Caco-2 (cell line): ENCODE measurements at regions not wholly inside any gene's neighbourhood (a gene's known extent, or its start where the extent isn't known, plus 50 kb on each side); places are given as distances from the start of the nearest gene placed in this dataset.

Experiments
- BruUV-seq: library from RNA; stranded (reverse); fragments of 400-500 nt; replicated peaks from 2 replicates; lab custom pipeline; 2021; lab: Mats Ljungman, UMichigan
- CTCF ChIA-PET: fragments of 300-600 bp; sonication (Branson Sonifier 250); formaldehyde crosslinking; loops from one replicate; lab custom pipeline; 2022; ENCODE audit warnings: antibody characterized with exemption; lab: Charles Lee
- POLR2A ChIA-PET: fragments of 300-600 bp; sonication (Branson Sonifier 250); formaldehyde crosslinking; loops from one replicate; lab custom pipeline; 2022; ENCODE audit warnings: antibody characterized with exemption; lab: Charles Lee
- DNase-seq, 2 experiments: peaks; one replicate each; pipeline versions ENCODE4 v3.0.0 to v3.0.0-alpha.2; 2020 to 2022
- H3K27me3 ChIP-seq: replicated peaks from 2 replicates; pipeline ENCODE4 v1.6.0; 2011; ENCODE audit warnings: low read length; ENCODE audit not compliant: control insufficient read depth, insufficient read depth
- H3K36me3 ChIP-seq: 2 replicates; pipeline ENCODE4 v1.5.1; 2011; ENCODE audit warnings: low read length; ENCODE audit not compliant: control insufficient read depth, insufficient read depth
- H3K4me1 ChIP-seq: fragments of 250-450 bp; sonication (Bioruptor Pico); 2 replicates; pipeline ENCODE4 v1.5.1; 2020; ENCODE audit warnings: mild to moderate bottlenecking
- H3K4me3 ChIP-seq: 2 replicates; pipeline ENCODE4 v1.5.1; 2011; ENCODE audit warnings: low read depth, mild to moderate bottlenecking, control low read depth, low read length
- H3K9me3 ChIP-seq: fragments of 250-450 bp; sonication (Bioruptor Pico); 2 replicates; pipeline ENCODE4 v1.5.1; 2020; ENCODE audit warnings: mild to moderate bottlenecking, moderate library complexity
- H3K27ac Mint-ChIP-seq: one replicate; pipeline ENCODE4 v1.8.0; 2022; ENCODE audit warnings: mixed read lengths; ENCODE audit not compliant: unreplicated experiment
- H3K27me3 Mint-ChIP-seq: one replicate; pipeline ENCODE4 v1.8.0; 2022; ENCODE audit warnings: mixed read lengths; ENCODE audit not compliant: insufficient read depth, unreplicated experiment
- H3K36me3 Mint-ChIP-seq: one replicate; pipeline ENCODE4 v1.8.0; 2022; ENCODE audit warnings: mild to moderate bottlenecking, mixed read lengths; ENCODE audit not compliant: insufficient read depth, unreplicated experiment
- H3K4me1 Mint-ChIP-seq: one replicate; pipeline ENCODE4 v1.8.0; 2022; ENCODE audit warnings: low read depth, mixed read lengths; ENCODE audit not compliant: unreplicated experiment
- H3K4me3 Mint-ChIP-seq: one replicate; pipeline ENCODE4 v1.8.0; 2022; ENCODE audit warnings: mild to moderate bottlenecking, moderate library complexity, mixed read lengths; ENCODE audit not compliant: unreplicated experiment
- H3K9me3 Mint-ChIP-seq: one replicate; pipeline ENCODE4 v1.8.0; 2022; ENCODE audit warnings: mixed read lengths; ENCODE audit not compliant: unreplicated experiment
- CTCF ChIP-seq, 2 experiments: fragments of 200-600 bp in 1 of 2; IDR thresholded peaks; 1 replicate in 1 of 2; 2 replicates in 1 of 2; pipeline versions ENCODE4 v1.5.1 to v1.8.0; 2011 to 2022; ENCODE audit warnings: antibody characterized with exemption in 1 of 2, control low read depth in 1 of 2, inconsistent platforms in 1 of 2, low read depth in 1 of 2, low read length in 1 of 2, mild to moderate bottlenecking in 1 of 2, moderate library complexity in 1 of 2; ENCODE audit not compliant: insufficient read depth in 1 of 2, severe bottlenecking in 1 of 2, unreplicated experiment in 1 of 2
- intact Hi-C: fragments of 100-400 bp; cut with micrococcal nuclease; formaldehyde crosslinking; loops from one replicate; pipeline ENCODE4 v1.10.0; 2022; ENCODE audit not compliant: unreplicated experiment

- Mint-ChIP-seq H3K27ac (no peak overlapping the region), H3K27me3 (peaks cover 12% of the 10 kb centered on the region), H3K4me1 (no peaks in the 10 kb centered on the region), H3K36me3 (no peaks in the 10 kb centered on the region), H3K9me3 (no peaks in the 10 kb centered on the region), H3K4me3 (no peak overlapping the region)
- H3K36me3 ChIP-seq, result no peaks in the 10 kb centered on the region
- no peak overlapping the region for H3K4me3 ChIP-seq
- ChIA-PET POLR2A (no interaction called here), CTCF (no interaction called here)
- H3K27me3 ChIP-seq, result no peaks in the 10 kb centered on the region
- DNase-seq, result no peak
- no peaks in the 10 kb centered on the region for H3K9me3 ChIP-seq
- no TSS peak for BruUV-seq
- TF ChIP-seq CTCF (IDR thresholded peaks at IDR 0.05; ENCODE audit: insufficient read depth in 1 of 2, low read depth in 1 of 2, low read length in 1 of 2, severe bottlenecking in 1 of 2, unreplicated experiment in 1 of 2), result no peak
- intact Hi-C loops, result loop anchor here (10.0 kb wide), 1 partner anchor 112 kb away; no protein-coding TSS in a partner anchor
- no peaks in the 10 kb centered on the region for H3K4me1 ChIP-seq
These were observed 127.9 kb upstream of the MON1B start for GRCh38 chr16:77062878-77063675.

GRCh38 chr16:77063676-77064016 lies 127.3 kb upstream of the MON1B start:
- no TSS peak for BruUV-seq
- Mint-ChIP-seq H3K4me1 (no peaks in the 10 kb centered on the region), H3K27ac (no peak overlapping the region), H3K27me3 (peaks cover 12% of the 10 kb centered on the region), H3K36me3 (no peaks in the 10 kb centered on the region), H3K4me3 (no peak overlapping the region), H3K9me3 (no peaks in the 10 kb centered on the region)
- intact Hi-C loops, result loop anchor here (10.0 kb wide), 1 partner anchor 111 kb away; no protein-coding TSS in a partner anchor
- ChIA-PET CTCF (no interaction called here), POLR2A (no interaction called here)
- Histone ChIP-seq H3K9me3 (no peaks in the 10 kb centered on the region), H3K4me1 (no peaks in the 10 kb centered on the region), H3K4me3 (no peak overlapping the region), H3K27me3 (no peaks in the 10 kb centered on the region), H3K36me3 (no peaks in the 10 kb centered on the region)
- no peak for DNase-seq
- no peak for TF ChIP-seq CTCF (IDR thresholded peaks at IDR 0.05; ENCODE audit: insufficient read depth in 1 of 2, low read depth in 1 of 2, low read length in 1 of 2, severe bottlenecking in 1 of 2, unreplicated experiment in 1 of 2)

- no peaks in the 10 kb centered on the region for H3K4me1 ChIP-seq
- Mint-ChIP-seq H3K27ac (no peak overlapping the region), H3K27me3 (peaks cover 12% of the 10 kb centered on the region), H3K9me3 (no peaks in the 10 kb centered on the region), H3K4me3 (no peak overlapping the region), H3K4me1 (no peaks in the 10 kb centered on the region), H3K36me3 (no peaks in the 10 kb centered on the region)
- H3K4me3 ChIP-seq, result no peak overlapping the region
- CTCF ChIA-PET, result no interaction called here
- no TSS peak for BruUV-seq
- POLR2A ChIA-PET, result no interaction called here
- no peak for TF ChIP-seq CTCF (IDR thresholded peaks at IDR 0.05; ENCODE audit: insufficient read depth in 1 of 2, low read depth in 1 of 2, low read length in 1 of 2, severe bottlenecking in 1 of 2, unreplicated experiment in 1 of 2)
- intact Hi-C loops, result loop anchor here (10.0 kb wide), 1 partner anchor 111 kb away; no protein-coding TSS in a partner anchor
- H3K36me3 ChIP-seq, result no peaks in the 10 kb centered on the region
- H3K9me3 ChIP-seq, result no peaks in the 10 kb centered on the region
- DNase-seq, result no peak
- no peaks in the 10 kb centered on the region for H3K27me3 ChIP-seq
These were observed 127.0 kb upstream of the MON1B start for GRCh38 chr16:77064037-77064436.
